Right cardiac atrium (tissue), 5 donors: ENCODE measurements at regions not wholly inside any gene's neighbourhood (a gene's known extent, or its start where the extent isn't known, plus 50 kb on each side); places are given as distances from the start of the nearest gene placed in this dataset.
"Not testable (repeated sequence)": the region's sequence is repeated elsewhere in the genome, so short reads cannot be mapped to it uniquely, and the experiment has no call there.

Source experiments
- ATAC-seq, 2 donors: fragments of 200-7000 bp; cut with Tn5 transposase; one replicate each; pipeline versions ENCODE4 v1.8.0 to v1.9.1; 2020; ENCODE audit warnings: moderate library complexity in 2 of 2, mild to moderate bottlenecking in 1 of 2
- DNase-seq, 3 donors: peaks; one replicate each; pipeline ENCODE4 v3.0.0-alpha.2; 2020
- H3K27ac ChIP-seq: one replicate; pipeline ENCODE4 v1.5.1; 2013; ENCODE audit warnings: mild to moderate bottlenecking, low read length, control low read depth, moderate library complexity
- H3K27me3 ChIP-seq: one replicate; pipeline ENCODE4 v1.6.1; 2013; ENCODE audit not compliant: control insufficient read depth, insufficient read depth
- H3K4me1 ChIP-seq: one replicate; pipeline ENCODE4 v1.6.1; 2013; ENCODE audit warnings: low read length; ENCODE audit not compliant: control insufficient read depth, insufficient read depth
- H3K4me3 ChIP-seq: one replicate; pipeline ENCODE4 v1.5.1; 2013; ENCODE audit warnings: low read length, control low read depth
- H3K9me3 ChIP-seq: one replicate; pipeline ENCODE4 v1.6.1; 2013; ENCODE audit warnings: low read length; ENCODE audit not compliant: control insufficient read depth
- WGBS: extraction: QIAGEN DNeasy Blood & Tissue Kit; methylation state at CpG from one replicate; pipeline ENCODE4 v1.1.7; 2013; 5-methylcytosine and 5-hydroxymethylcytosine counted together
- intact Hi-C, 4 donors: fragments of 100-400 bp; cut with DNase I; formaldehyde crosslinking; loops; one replicate each; pipeline versions ENCODE4 v1.11.0 to v1.14.0; 2022 to 2023
- donor health status: healthy with polysubstance abuse.
- donor health status: DM: no; HTN: yes; CAD: no.
- donor health status: DM: no; HTN: no; CAD: no.
- donor health status: DM: no; HTN: yes; CAD: no; lungs with severe emphysema.
- donor health status: DM: yes; HTN: yes; CAD: no.

DNA sequence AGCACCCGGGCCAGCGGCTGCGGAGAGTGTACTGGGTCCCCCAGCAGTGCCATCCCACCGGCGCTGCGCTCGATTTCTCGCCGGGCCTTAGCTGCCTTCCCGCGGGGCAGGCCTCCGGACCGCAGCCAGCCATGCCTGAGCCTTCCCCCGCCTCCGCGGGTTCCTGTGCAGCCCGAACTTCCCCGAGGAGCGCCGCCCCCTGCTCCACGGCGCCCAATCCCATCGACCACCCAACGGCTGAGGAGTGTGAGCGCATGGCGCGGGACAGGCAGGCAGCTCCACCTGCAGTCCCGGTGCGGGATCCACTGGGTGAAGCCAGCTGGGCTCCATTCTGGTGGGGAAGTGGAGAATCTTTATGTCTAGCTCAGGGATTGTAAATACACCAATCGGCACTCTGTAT is 325.4 kb downstream of the PPP1R3A start:
- intact Hi-C loops, H3K27me3 ChIP-seq, H3K27ac ChIP-seq, ATAC-seq, H3K9me3 ChIP-seq, H3K4me3 ChIP-seq, H3K4me1 ChIP-seq: not testable (repeated sequence)
- DNase-seq: peak; percentile 7 to 43 (median 35)
- 85% methylated on average over 30 of the region's 30 CpGs for WGBS

DNA sequence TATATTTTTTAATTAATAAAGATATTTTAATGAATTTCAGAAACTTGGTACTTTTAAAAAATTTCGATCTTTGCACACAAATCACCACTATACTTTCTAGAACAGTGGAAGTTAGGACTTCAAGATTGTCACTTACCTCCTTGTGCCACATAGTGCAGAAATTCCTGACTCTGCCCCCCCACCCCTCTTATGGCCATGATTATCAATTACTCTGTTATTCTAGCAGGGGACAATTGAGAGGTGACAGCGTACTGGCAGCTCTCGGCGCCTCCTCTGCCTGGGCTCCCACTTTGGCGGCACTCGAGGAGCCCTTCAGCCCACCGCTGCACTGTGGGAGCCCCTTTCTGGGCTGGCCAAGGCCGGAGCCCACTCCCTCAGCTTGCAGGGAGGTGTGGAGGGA is 325.9 kb downstream of the PPP1R3A start:
- DNase-seq, intact Hi-C loops, H3K27me3 ChIP-seq, H3K4me1 ChIP-seq, H3K27ac ChIP-seq, H3K4me3 ChIP-seq, H3K9me3 ChIP-seq, ATAC-seq: not testable (repeated sequence)
- WGBS: 93% methylated on average over 7 of the region's 8 CpGs

DNA sequence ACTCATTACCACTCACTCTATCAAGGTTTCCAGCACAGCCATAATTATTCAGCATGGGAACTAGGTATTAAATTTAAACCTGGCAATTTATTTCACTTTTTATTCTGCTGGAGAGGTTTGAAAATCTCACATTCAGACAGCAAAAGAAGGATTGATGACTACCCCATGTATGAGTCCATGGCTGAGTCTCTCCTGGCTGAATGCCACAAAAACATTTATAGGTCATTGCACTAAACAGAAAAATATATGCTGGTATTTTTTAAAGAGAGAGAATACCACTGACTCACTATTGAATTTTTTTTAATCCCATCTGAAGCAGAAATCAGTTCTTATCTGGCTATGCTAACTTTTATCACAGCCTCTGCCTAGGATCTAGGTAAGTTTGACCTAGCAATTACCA is 336.3 kb downstream of the PPP1R3A start:
- no peak overlapping the region for H3K4me3 ChIP-seq
- no peak for ATAC-seq
- H3K9me3 ChIP-seq: no peaks in the 10 kb centered on the region
- no peak for DNase-seq
- H3K27me3 ChIP-seq: no peaks in the 10 kb centered on the region
- no peaks in the 10 kb centered on the region for H3K4me1 ChIP-seq
- intact Hi-C loops: no loop called here
- no peak overlapping the region for H3K27ac ChIP-seq

DNA sequence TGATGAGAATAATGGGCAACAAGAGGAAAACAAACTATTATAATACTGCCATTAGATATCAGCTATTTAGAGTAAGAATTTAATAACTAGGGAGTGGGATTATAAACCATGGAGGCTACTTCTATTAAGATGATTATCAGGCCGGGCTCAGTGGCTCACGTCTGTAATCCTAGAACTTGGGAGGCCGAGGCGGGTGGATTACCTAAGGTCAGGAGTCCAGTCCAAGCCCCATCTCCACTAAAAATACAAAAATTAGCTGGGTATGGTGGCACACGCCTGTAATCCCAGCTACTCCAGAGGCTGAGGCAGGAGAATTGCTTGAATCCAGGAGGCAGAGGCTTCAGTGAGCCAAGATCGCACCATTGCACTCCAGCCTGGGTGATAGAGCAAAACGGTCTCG is 355.6 kb downstream of the PPP1R3A start:
- H3K27ac ChIP-seq, ATAC-seq, DNase-seq, H3K4me1 ChIP-seq, H3K27me3 ChIP-seq, H3K9me3 ChIP-seq, intact Hi-C loops, H3K4me3 ChIP-seq: not testable (repeated sequence)
- 80% methylated on average over 8 of the region's 8 CpGs for WGBS

DNA sequence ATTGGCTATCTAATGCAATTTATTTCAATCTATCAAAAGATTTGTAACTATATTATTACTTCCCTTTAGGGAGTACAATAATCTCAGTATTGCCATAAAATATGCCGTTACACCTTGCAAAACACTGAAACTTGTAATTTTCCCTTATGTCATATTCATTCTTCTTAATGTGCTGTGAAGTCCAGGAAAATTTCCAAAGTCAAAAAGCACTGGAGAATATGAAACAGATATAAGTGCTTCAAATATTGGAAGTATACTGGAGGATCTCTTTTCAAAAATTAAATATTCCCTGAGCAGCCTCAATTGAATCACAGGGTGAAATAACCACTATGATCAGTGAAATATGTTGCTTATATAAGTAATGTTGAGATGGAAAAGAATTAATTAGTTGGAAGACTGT is 356.0 kb downstream of the PPP1R3A start:
- Histone ChIP-seq H3K27me3 (no peaks in the 10 kb centered on the region), H3K27ac (no peak overlapping the region), H3K9me3 (no peaks in the 10 kb centered on the region), H3K4me1 (no peaks in the 10 kb centered on the region), H3K4me3 (no peak overlapping the region)
- no peak for ATAC-seq
- no peak for DNase-seq
- intact Hi-C loops: no loop called here
- WGBS: 76% methylated on average over 1 of the region's 1 CpG

DNA sequence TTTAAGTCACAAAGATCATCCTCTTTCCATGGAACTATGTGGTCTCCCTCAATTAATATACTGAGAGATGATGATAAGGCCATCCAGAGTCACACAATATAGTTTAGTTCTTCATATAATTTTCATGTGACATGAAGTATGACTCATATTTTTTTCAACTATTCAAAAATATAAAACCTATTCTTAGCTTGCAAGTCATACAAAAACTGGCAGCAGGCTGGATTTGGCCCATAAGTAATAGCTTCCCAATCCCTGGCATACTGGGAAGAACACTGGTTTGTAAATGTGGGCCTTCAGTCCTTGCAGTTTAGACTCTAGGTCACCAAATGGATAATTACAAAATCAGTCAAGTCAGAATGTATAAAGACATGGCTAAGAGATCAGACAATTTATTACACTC is 356.6 kb downstream of the PPP1R3A start:
- DNase-seq (no peak), ATAC-seq (no peak)
- H3K4me1 ChIP-seq: no peaks in the 10 kb centered on the region
- no peak overlapping the region for H3K27ac ChIP-seq
- no peak overlapping the region for H3K4me3 ChIP-seq
- intact Hi-C loops: no loop called here
- H3K9me3 ChIP-seq: no peaks in the 10 kb centered on the region
- no peaks in the 10 kb centered on the region for H3K27me3 ChIP-seq

DNA sequence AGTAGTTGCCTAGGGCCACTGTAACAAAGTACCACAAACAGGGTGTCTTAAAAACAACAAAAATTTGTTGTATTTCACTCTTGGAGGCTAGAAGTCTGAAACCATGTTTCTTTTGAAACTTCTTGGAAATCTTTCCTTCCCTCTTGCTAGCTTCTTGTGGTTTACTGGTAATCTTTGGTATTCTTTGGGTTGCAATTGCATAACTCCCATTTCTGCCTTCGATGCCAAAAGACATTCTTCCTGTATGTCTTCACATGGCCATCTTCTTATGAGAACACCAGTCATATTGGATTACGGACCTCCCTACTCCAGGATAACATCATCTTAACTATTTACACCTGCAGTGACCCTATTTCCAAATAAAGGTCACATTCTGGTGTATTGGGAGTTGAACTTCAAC is 357.4 kb downstream of the PPP1R3A start:
- no peak overlapping the region for H3K4me3 ChIP-seq
- H3K27ac ChIP-seq: no peak overlapping the region
- DNase-seq (no peak), ATAC-seq (no peak)
- no peaks in the 10 kb centered on the region for H3K4me1 ChIP-seq
- 38% methylated on average over 2 of the region's 2 CpGs for WGBS
- H3K27me3 ChIP-seq: no peaks in the 10 kb centered on the region
- H3K9me3 ChIP-seq: no peaks in the 10 kb centered on the region
- intact Hi-C loops: no loop called here

DNA sequence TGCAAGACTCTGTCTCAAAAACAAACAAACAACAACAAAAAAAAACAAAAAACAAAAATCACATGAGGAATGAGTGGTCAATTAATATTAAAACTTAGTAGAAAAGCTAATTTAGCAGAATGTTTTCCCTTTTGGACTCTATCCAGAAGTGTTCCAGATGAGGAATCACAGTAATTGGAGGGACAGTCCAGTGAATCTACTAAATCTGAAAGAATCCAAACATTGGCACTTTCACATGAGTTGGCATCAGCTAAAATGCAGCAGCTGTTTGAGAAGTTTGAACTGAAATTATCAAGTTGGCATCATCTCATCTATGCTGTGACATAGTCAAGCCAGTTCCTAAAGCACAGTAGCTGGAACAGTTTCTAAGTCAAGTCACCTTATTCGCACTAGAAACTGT is 367.8 kb downstream of the PPP1R3A start:
- Histone ChIP-seq H3K4me1 (no peaks in the 10 kb centered on the region), H3K4me3 (no peak overlapping the region), H3K27me3 (no peaks in the 10 kb centered on the region), H3K9me3 (no peaks in the 10 kb centered on the region), H3K27ac (no peak overlapping the region)
- no peak for DNase-seq
- WGBS: 84% methylated on average over 1 of the region's 1 CpG
- intact Hi-C loops: no loop called here
- ATAC-seq: no peak

DNA sequence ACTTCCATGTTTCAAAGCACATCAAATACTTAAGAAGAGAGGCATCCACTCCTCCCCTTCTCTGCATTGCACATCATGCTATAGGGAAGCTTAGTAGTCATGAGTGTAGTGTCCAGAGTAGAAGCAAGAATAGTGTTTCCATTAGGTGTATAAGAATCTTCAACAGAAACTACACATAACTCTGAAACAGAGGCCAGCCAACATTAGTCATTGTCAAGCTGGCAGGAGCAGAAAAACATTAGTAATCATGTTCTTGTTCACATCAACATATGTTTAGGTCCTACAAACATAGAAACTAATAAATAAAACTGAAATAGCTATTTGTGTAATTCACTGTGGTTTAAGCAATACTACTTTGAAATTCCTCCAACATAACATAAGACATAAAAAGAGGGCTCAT is 370.2 kb downstream of the PPP1R3A start:
- Histone ChIP-seq H3K27me3 (no peaks in the 10 kb centered on the region), H3K9me3 (no peaks in the 10 kb centered on the region), H3K4me1 (no peaks in the 10 kb centered on the region), H3K27ac (no peak overlapping the region), H3K4me3 (no peak overlapping the region)
- ATAC-seq (no peak), DNase-seq (no peak)
- intact Hi-C loops: no loop called here

DNA sequence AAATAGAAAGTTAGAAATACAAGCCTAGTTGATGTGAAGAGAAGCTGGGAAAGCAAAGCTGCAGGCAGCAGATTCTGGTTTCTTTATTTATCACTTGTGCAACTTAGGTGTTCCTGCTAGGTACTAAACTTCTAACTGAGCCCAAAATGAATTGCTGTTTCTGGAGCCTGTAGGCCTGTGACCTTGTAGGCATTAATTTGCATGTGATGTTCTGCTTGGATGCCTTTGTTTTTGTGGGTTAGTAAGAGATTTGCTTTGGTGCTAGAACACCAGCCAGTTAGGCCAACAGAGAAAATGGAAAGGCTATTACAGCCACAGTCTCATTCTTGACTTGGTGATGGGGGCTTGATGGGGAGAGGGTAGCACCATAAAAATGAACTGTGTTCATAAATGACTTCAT is 370.7 kb downstream of the PPP1R3A start:
- Histone ChIP-seq H3K9me3 (no peaks in the 10 kb centered on the region), H3K27ac (no peak overlapping the region), H3K4me3 (no peak overlapping the region), H3K27me3 (no peaks in the 10 kb centered on the region), H3K4me1 (no peaks in the 10 kb centered on the region)
- ATAC-seq (no peak), DNase-seq (no peak)
- intact Hi-C loops: no loop called here

DNA sequence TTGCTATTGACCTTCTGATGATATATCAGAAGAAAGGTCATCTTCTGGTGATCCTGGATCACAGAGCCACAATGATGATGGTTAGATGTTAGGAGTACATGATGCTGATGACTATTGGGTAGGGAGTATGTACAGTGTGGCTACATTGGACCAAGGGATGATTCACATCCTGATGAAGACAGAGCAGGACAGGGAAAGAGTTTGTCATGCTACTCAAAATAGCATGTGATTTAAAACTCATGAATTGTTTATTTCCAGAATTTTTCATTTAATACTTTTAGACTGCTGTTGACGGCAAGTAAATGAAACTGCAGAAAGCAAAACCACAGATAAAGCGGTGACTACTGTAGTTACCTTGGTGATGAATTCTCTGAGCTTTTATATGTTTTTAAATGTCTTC is 397.3 kb downstream of the PPP1R3A start:
- no peaks in the 10 kb centered on the region for H3K4me1 ChIP-seq
- H3K9me3 ChIP-seq: no peaks in the 10 kb centered on the region
- no peaks in the 10 kb centered on the region for H3K27me3 ChIP-seq
- WGBS: 85% methylated on average over 2 of the region's 2 CpGs
- no peak overlapping the region for H3K4me3 ChIP-seq
- intact Hi-C loops: no loop called here
- ATAC-seq: no peak
- no peak for DNase-seq
- H3K27ac ChIP-seq: no peak overlapping the region

DNA sequence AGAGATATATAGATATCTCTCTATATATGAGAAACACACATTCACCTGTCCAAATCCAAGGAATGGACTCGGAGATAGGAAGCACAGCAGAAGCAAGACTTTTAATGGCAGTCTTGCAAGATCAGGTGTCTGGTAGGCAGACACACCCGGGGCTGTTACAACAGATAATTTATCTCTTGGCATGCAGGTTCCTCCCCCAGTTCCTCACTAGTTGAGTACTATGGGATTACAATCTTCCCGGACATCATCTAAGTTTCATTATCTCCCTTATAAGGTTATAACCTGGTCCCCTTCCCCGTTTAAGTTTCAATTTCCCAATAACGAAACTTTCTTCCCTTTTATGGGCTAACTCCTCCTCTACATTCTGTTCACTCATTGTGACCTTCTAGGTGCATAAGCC is 399.3 kb downstream of the PPP1R3A start:
- ATAC-seq (no peak), DNase-seq (no peak)
- WGBS: 71% methylated on average over 5 of the region's 5 CpGs
- Histone ChIP-seq H3K4me1 (no peaks in the 10 kb centered on the region), H3K27me3 (no peaks in the 10 kb centered on the region), H3K27ac (no peak overlapping the region), H3K9me3 (no peaks in the 10 kb centered on the region), H3K4me3 (no peak overlapping the region)
- intact Hi-C loops: no loop called here
